HUDEP-2 (cell line): ENCODE measurements at regions not wholly inside any gene's neighbourhood (a gene's known extent, or its start where the extent isn't known, plus 50 kb on each side); places are given as distances from the start of the nearest gene placed in this dataset.
"Not testable (repeated sequence)": the region's sequence is repeated elsewhere in the genome, so short reads cannot be mapped to it uniquely, and the experiment has no call there.

Source experiments
- DNase-seq, 76 experiments: peaks; one replicate each; lab custom pipeline; 2025; ENCODE audit not compliant: unreplicated experiment in 76 of 76; lab: John Stamatoyannopoulos, UW

- DNase-seq = no peak
Observed at GRCh38 chr10:64159910-64160872, 639.0 kb downstream of the REEP3 start.

- no peak for DNase-seq
Observed at GRCh38 chr10:64170791-64171190, 649.6 kb downstream of the REEP3 start.

- DNase-seq = no peak
Observed at GRCh38 chr10:64173826-64174225, 652.6 kb downstream of the REEP3 start.

GRCh38 chr10:64174666-64175255, 653.6 kb downstream of the REEP3 start:
- DNase-seq = no peak

- DNase-seq = no peak
Observed at GRCh38 chr10:64175271-64175962, 654.2 kb downstream of the REEP3 start.

GRCh38 chr10:64182671-64183070, 661.5 kb downstream of the REEP3 start:
- DNase-seq = no peak

GRCh38 chr10:64191286-64191685, 670.1 kb downstream of the REEP3 start:
- DNase-seq = no peak

GRCh38 chr10:64196638-64197315, 675.6 kb downstream of the REEP3 start:
- DNase-seq = no peak

- no peak for DNase-seq
Observed at GRCh38 chr10:64201936-64202335, 680.7 kb downstream of the REEP3 start.

GRCh38 chr10:64204504-64204903, 683.3 kb downstream of the REEP3 start:
- not testable (repeated sequence) for DNase-seq

GRCh38 chr10:64206409-64206808, 685.2 kb downstream of the REEP3 start:
- DNase-seq = no peak

GRCh38 chr10:64209561-64209960, 688.4 kb downstream of the REEP3 start:
- DNase-seq = no peak

- DNase-seq = no peak
Observed at GRCh38 chr10:64210211-64210610, 689.0 kb downstream of the REEP3 start.

GRCh38 chr10:64211466-64211865, 690.3 kb downstream of the REEP3 start:
- no peak for DNase-seq

- DNase-seq = no peak
Observed at GRCh38 chr10:64215088-64215487, 693.9 kb downstream of the REEP3 start.

GRCh38 chr10:64219271-64220025, 698.2 kb downstream of the REEP3 start:
- no peak for DNase-seq

- no peak for DNase-seq
Observed at GRCh38 chr10:64234489-64234888, 713.3 kb downstream of the REEP3 start.

GRCh38 chr10:64257704-64258103, 736.5 kb downstream of the REEP3 start:
- no peak for DNase-seq

GRCh38 chr10:64261092-64261491, 739.9 kb downstream of the REEP3 start:
- no peak for DNase-seq

GRCh38 chr10:64261676-64262075, 740.5 kb downstream of the REEP3 start:
- no peak for DNase-seq
